Left lung (tissue), 4 donors: ENCODE measurements at regions not wholly inside any gene's neighbourhood (a gene's known extent, or its start where the extent isn't known, plus 50 kb on each side); places are given as distances from the start of the nearest gene placed in this dataset.

ENCODE experiments used
- ATAC-seq: fragments of 200-7000 bp; cut with Tn5 transposase; one replicate; pipeline ENCODE4 v1.9.1; 2020; ENCODE audit warnings: moderate library complexity
- DNase-seq, 4 donors: peaks; one replicate each; pipeline ENCODE4 v3.0.0-alpha.2; 2013 to 2020
- H3K27ac ChIP-seq, 2 donors: fragments of 200-600 bp; sonication (generic) in 1 of 2; one replicate each; pipeline versions ENCODE4 v1.5.0 to v1.8.0; 2020 to 2021
- H3K27me3 ChIP-seq, 2 donors: fragments of 200-600 bp; sonication (generic) in 1 of 2; one replicate each; pipeline versions ENCODE4 v1.5.0 to v1.8.0; 2020 to 2021
- H3K36me3 ChIP-seq, 2 donors: fragments of 200-600 bp; sonication (generic) in 1 of 2; one replicate each; pipeline versions ENCODE4 v1.5.0 to v1.8.0; 2020 to 2021
- H3K4me1 ChIP-seq, 2 donors: fragments of 200-600 bp; one replicate each; pipeline ENCODE4 v1.8.0; 2021
- H3K4me3 ChIP-seq, 2 donors: fragments of 200-600 bp; sonication (generic) in 1 of 2; one replicate each; pipeline versions ENCODE4 v1.5.0 to v1.8.0; 2020 to 2021; ENCODE audit warnings: mild to moderate bottlenecking in 1 of 2
- H3K9me3 ChIP-seq, 2 donors: fragments of 200-600 bp; sonication (generic) in 1 of 2; one replicate each; pipeline versions ENCODE4 v1.5.0 to v1.8.0; 2020 to 2021
- CTCF ChIP-seq, 2 donors: fragments of 200-600 bp; sonication (generic) in 1 of 2; IDR thresholded peaks; one replicate each; pipeline versions ENCODE4 v1.5.0 to v1.8.0; 2021; ENCODE audit warnings: antibody characterized with exemption in 2 of 2
- intact Hi-C, 2 donors: fragments of 100-400 bp; cut with DNase I; formaldehyde crosslinking; loops; one replicate each; pipeline versions ENCODE4 v1.11.2 to v1.14.2; 2022
- donor health status: DM: no; HTN: yes; CAD: no.
- donor health status: DM: no; HTN: no; CAD: no.

GRCh38 chr3:147713234-147714133 lies 304.3 kb downstream of the ZIC1 start:
- no peak for TF ChIP-seq CTCF (IDR thresholded peaks at IDR 0.05)
- no peak overlapping the region for H3K4me3 ChIP-seq
- intact Hi-C loops, result no loop called here
- ATAC-seq (no peak), DNase-seq (no peak)
- H3K9me3 ChIP-seq, result peaks cover 0 to 6% of the 10 kb centered on the region in 2 donors
- no peaks in the 10 kb centered on the region for H3K4me1 ChIP-seq
- H3K27me3 ChIP-seq, result no peaks in the 10 kb centered on the region
- no peak overlapping the region for H3K27ac ChIP-seq
- H3K36me3 ChIP-seq, result no peaks in the 10 kb centered on the region

- no peaks in the 10 kb centered on the region for H3K36me3 ChIP-seq
- H3K4me1 ChIP-seq, result no peaks in the 10 kb centered on the region
- TF ChIP-seq CTCF (IDR thresholded peaks at IDR 0.05), result no peak
- H3K9me3 ChIP-seq, result no peaks in the 10 kb centered on the region
- H3K27me3 ChIP-seq, result no peaks in the 10 kb centered on the region
- intact Hi-C loops, result no loop called here
- DNase-seq (no peak), ATAC-seq (no peak)
- H3K27ac ChIP-seq, result no peak overlapping the region
- no peak overlapping the region for H3K4me3 ChIP-seq
These were observed 320.5 kb downstream of the ZIC1 start for GRCh38 chr3:147729641-147730040.

- Histone ChIP-seq H3K4me1 (no peaks in the 10 kb centered on the region), H3K36me3 (no peaks in the 10 kb centered on the region), H3K27me3 (no peaks in the 10 kb centered on the region), H3K9me3 (no peaks in the 10 kb centered on the region), H3K4me3 (no peak overlapping the region), H3K27ac (no peak overlapping the region)
- ATAC-seq, result no peak
- no peak for TF ChIP-seq CTCF (IDR thresholded peaks at IDR 0.05)
- intact Hi-C loops, result no loop called here
- DNase-seq, result no peak
These were observed 321.1 kb downstream of the ZIC1 start for GRCh38 chr3:147730284-147730683.

GRCh38 chr3:147733217-147733616 lies 324.1 kb downstream of the ZIC1 start:
- Histone ChIP-seq H3K9me3 (no peaks in the 10 kb centered on the region), H3K36me3 (no peaks in the 10 kb centered on the region), H3K4me1 (no peaks in the 10 kb centered on the region), H3K27me3 (no peaks in the 10 kb centered on the region), H3K4me3 (no peak overlapping the region), H3K27ac (no peak overlapping the region)
- TF ChIP-seq CTCF (IDR thresholded peaks at IDR 0.05), result no peak
- DNase-seq, result no peak
- no peak for ATAC-seq
- intact Hi-C loops, result no loop called here

- no peaks in the 10 kb centered on the region for H3K9me3 ChIP-seq
- no peaks in the 10 kb centered on the region for H3K4me1 ChIP-seq
- no peak for TF ChIP-seq CTCF (IDR thresholded peaks at IDR 0.05)
- intact Hi-C loops, result no loop called here
- no peaks in the 10 kb centered on the region for H3K27me3 ChIP-seq
- DNase-seq (no peak), ATAC-seq (no peak)
- no peaks in the 10 kb centered on the region for H3K36me3 ChIP-seq
- H3K27ac ChIP-seq, result no peak overlapping the region
- no peak overlapping the region for H3K4me3 ChIP-seq
These were observed 326.5 kb downstream of the ZIC1 start for GRCh38 chr3:147735616-147736015.
